ENCODE measurements at regions not wholly inside any gene's neighbourhood (a gene's known extent, or its start where the extent isn't known, plus 50 kb on each side); places are given as distances from the start of the nearest gene placed in this dataset.
"Not testable (repeated sequence)": the region's sequence is repeated elsewhere in the genome, so short reads cannot be mapped to it uniquely, and the experiment has no call there.

DNA sequence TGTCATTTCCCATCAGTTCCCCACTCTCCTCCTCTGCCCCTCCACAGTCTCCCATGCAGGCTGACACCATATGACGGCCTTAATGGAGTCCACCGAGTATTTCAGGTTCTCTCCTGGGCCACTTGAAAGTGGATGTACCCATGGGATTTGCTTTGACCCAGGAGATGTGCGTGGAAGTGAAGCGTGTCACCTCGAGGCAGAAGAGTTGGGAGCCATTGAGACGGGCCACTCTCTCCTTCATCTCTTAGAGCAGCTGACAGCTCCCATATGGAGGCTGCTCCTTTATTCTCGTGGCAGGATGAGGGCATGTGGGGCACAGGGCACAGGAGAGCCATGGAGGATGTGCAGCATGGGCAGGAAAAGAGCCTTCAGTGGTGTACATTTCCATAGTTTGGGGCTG, 144.7 kb upstream of the CRYM start:
- not testable (repeated sequence) for FAIRE-seq; DNase-seq (ENCODE audit: low spot score)

DNA sequence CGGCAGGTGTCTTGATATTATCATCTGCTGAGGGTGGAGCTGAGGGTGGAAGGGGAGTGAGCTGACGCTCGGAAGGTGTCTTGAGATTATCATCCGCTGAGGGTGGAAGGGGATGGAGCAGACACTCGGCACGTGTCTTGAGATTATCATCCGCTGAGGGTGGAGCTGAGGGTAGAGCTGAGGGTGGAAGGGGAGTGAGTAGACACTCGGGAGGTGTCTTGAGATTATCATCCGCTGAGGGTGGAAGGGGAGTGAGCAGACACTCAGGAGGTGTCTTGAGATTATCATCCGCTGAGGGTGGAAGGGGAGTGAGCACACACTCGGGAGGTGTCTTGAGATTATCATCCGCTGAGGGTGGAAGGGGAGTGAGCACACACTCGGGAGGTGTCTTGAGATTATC, 126.6 kb upstream of the CRYM start:
- not testable (repeated sequence) for DNase-seq (ENCODE audit: low spot score); FAIRE-seq

GRCh38 chr16:21397866-21398265, 119.8 kb upstream of the CRYM start:
- not testable (repeated sequence) for DNase-seq (ENCODE audit: low spot score); FAIRE-seq

DNA sequence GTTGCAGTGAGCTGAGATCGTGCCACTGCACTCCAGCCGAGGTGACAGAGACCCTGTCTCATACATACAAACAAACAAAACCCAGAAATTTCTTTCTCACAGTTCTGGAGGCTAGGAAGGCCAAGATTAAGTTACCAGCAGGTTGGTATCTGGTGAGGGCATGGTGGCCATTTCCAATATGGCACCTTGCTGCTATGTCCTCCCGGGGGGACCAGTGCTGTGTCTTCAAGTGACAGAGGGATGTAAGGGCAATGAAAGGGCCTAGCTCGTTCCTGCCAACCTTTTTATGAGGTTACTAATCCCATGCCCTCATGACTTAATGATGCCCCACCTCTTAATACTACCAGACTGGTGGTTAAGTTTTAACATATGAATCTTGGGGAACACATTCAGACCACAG, 118.5 kb upstream of the CRYM start:
- FAIRE-seq: not testable (repeated sequence)

GRCh38 chr16:21390634-21391033, 112.5 kb upstream of the CRYM start:
- FAIRE-seq; DNase-seq (ENCODE audit: low spot score): not testable (repeated sequence)

More for the DNA sequence above, 118.5 kb upstream of the CRYM start:
- not testable (repeated sequence) for DNase-seq (ENCODE audit: low spot score)

GRCh38 chr16:21389860-21390259, 111.8 kb upstream of the CRYM start:
- DNase-seq (ENCODE audit: low spot score); FAIRE-seq: not testable (repeated sequence)

DNA sequence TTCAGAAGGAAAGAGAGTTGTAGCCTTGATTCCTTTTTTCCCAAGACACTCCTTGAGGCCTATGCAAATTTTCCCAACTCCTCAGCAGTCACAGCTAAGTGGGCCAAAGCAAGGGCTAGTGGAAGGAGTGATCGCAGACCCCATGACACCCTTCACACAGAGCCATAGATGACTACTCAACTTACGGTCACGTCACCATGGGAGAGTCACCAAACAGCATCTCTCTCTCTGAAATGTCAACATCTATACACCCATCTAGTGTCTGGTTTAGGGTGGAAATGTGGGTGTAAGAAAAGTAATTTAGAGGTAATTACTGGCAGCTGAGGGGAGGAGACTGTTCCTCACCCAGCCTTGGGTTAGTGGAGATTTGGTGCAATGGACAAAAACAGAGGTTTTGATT, 109.7 kb upstream of the CRYM start:
- FAIRE-seq; DNase-seq (ENCODE audit: low spot score): not testable (repeated sequence)

DNA sequence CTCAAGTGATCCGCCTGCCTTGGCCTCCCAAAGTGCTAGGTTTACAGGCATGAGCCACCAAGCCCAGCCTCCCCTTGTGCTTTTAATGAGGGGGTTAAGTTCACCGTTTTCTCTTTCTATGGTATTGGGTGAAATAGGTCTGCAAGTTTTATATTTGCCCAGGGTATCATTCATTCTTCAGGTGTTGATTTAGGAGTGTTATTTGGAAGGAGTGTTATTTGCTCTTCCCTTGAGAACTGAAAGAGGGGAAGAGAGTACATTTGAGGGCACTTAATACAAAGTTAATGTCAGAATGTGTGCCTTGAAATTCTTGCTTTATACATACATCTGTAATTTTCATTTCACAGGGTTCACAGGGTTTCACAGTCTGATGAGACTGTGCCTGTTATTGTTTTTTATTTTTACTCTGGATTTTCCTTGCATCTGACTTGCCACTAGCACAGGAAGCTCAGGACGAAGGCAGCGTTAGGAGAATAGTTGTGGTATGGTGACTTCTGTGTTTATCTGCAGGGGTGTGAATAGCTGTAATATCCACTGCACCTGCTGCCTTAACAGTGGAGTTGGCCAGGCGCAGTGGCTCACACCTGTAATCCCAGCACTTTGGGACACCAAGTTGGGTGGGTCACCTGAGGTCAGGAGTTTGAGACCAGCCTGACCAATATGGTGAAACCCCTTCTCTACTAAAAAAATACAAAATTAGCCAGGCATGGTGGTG, 108.3 kb upstream of the CRYM start:
- DNase-seq (ENCODE audit: low spot score); FAIRE-seq: not testable (repeated sequence)

GRCh38 chr16:21383682-21384081, 105.6 kb upstream of the CRYM start:
- DNase-seq (ENCODE audit: low spot score); FAIRE-seq: not testable (repeated sequence)

DNA sequence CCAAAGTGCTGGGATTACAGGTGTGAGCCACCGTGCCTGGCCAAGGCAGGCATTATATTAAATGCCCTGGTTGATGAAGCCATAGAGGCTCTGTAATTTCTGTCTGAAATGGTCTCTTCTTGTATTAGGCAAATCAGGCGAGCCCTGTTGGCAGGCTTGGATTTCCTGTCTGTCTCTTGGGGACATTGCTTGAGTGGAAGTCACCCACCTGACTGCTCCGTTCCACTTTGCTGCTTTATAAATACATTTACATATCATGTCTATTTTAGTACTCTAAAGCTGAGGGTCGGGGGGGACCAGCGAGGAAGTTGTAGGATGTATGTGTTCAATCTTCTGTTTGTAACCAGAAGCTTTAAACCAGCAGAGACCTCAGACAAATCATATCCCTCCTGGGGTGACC, 101.6 kb upstream of the CRYM start:
- not testable (repeated sequence) for DNase-seq (ENCODE audit: low spot score); FAIRE-seq

GRCh38 chr16:21376196-21376899, 98.3 kb upstream of the CRYM start:
- not testable (repeated sequence) for FAIRE-seq; DNase-seq (ENCODE audit: low spot score)

- FAIRE-seq: not testable (repeated sequence)
These were observed 97.2 kb upstream of the CRYM start for GRCh38 chr16:21375334-21375733.

DNA sequence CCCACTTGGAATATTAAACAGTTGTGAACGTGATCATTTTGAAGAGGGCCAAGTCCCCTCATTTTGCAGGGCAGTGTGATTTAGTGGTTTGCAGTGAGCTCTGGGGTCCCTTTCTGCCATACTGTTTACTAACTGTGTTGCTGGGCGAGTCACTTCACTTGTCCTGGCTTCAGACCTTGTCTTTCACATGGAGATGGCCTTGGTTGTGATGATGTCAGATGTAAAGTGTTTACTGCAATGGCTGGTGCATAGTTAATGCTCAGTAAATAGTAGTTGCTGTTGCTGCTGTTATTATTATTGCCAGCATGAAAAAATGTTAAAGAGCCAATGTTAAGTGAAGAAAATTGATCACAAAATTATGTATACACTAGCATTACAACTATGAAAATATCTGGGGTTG, 95.4 kb upstream of the CRYM start:
- peak; percentile 3 for DNase-seq (ENCODE audit: low spot score)
- not testable (repeated sequence) for FAIRE-seq

More at GRCh38 chr16:21375334-21375733, 97.2 kb upstream of the CRYM start:
- DNase-seq (ENCODE audit: low spot score): not testable (repeated sequence)

DNA sequence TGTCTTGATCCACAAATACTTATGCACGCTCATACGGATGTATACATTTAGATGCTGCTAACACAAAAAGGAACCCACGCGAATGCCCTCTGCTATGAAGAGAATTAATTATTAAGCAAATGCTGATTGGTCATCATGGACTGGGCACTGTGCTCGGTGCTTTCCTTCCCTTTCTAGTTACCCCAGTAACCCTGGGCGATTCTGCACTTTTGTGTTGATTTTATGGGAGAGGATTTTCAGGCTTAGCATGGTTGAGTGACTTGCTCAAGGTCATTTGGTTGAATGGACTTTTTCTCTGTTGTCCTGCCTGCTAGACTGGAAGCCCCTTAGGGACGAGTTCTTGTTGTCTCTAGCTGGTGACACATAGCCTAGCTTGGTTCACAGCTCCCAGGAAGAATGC, 94.8 kb upstream of the CRYM start:
- FAIRE-seq: peak; percentile 86
- DNase-seq (ENCODE audit: low spot score): not testable (repeated sequence)

GRCh38 chr16:21372162-21372835, 94.2 kb upstream of the CRYM start:
- DNase-seq (ENCODE audit: low spot score); FAIRE-seq: not testable (repeated sequence)

GRCh38 chr16:21370791-21371190, 92.7 kb upstream of the CRYM start:
- FAIRE-seq (peak; percentile 71), DNase-seq (ENCODE audit: low spot score) (peak; percentile 22)

DNA sequence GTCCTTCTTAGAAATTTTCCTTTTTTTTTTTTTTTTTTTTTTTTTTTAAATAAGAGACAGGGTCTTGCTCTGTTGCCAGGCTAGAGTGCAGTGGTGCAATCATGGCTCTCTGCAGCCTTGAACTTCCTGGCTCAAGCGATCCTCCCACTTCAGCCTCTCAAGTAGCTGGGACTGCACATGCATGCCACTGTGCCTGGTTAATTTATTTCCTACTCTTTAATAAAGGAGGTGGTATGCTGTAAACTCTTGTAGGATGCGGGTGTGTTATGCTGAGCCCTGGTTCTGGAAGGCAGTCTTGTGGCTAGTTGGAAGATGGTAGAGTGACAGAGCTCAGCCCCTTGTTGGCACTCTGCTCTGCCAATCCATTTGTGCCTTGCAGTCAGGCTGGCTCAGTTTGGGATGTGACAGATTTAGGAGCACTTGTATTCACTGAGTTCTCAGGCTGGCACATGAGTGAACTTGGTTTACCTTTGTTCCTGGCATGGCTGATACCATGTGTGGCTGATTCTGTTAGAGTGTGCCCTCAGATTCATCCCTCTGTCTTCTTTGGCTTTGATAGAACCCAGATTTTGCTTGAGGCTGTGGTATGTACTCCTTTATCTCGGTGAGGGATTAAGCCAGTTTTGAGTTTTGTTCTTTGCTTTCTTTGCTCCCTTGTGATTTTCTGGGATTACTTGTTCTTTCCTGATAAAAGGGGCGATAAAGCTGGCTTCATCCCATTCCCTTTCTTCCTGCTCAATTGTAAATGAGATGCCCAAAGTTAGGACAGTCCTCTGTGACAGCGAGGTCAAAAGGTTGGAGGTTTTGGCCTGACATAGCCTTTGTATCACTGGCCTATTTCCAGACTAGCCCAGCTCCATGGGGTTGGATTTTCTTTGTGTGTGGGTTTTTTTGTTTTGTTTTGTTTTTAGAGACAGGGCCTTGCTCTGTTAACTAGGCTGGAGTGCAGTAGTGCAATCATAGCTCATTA, 91.2 kb upstream of the CRYM start:
- DNase-seq (ENCODE audit: low spot score); FAIRE-seq: not testable (repeated sequence)

DNA sequence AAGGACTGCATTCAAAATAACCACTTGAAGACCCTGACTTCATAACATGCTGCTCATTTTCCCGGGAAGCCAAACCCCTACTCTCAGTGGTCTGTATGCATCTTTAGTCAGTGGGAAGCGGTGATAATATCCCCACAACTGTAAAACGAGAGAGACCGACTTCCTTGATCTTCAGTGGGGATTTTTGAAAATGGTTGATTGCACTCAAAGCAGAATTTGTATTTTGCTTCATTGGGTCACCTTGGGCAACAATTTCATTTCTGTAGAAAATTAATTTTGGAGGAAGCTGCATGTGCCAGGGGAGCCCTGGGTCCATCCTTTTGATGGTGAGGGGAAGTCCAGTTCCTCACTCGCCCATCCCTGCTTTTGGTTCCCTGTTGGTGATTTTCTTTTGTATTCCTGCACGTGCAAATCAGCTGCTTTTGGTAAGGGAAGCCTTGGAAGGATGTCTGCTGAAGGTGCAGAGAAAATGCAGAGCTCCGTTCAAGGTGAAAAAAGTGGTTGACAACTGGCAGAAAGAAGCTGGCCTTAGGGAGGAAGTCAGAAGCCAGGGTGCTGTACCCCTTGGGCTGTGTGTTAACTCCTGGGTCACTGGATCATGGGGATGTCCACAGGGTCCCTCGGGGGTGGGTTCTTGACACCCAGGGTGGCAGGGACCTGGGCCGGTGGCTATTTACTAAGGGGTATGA, 89.8 kb upstream of the CRYM start:
- DNase-seq (ENCODE audit: low spot score); FAIRE-seq: not testable (repeated sequence)

GRCh38 chr16:21366998-21367397, 88.9 kb upstream of the CRYM start:
- DNase-seq (ENCODE audit: low spot score); FAIRE-seq: not testable (repeated sequence)

- DNase-seq (ENCODE audit: low spot score); FAIRE-seq: not testable (repeated sequence)
These were observed 87.5 kb upstream of the CRYM start for GRCh38 chr16:21365541-21365940.
